Progenitor cell of endocrine pancreas (in vitro differentiated cells): ENCODE measurements at regions not wholly inside any gene's neighbourhood (a gene's known extent, or its start where the extent isn't known, plus 50 kb on each side); places are given as distances from the start of the nearest gene placed in this dataset.

Experiments
- DNase-seq: peaks from one replicate; pipeline ENCODE4 v3.0.0; 2021; ENCODE audit warnings: low spot score; ENCODE audit not compliant: unreplicated experiment
- H3K27ac Mint-ChIP-seq: 2 replicates; pipeline ENCODE4 v1.8.0; 2021; ENCODE audit warnings: mild to moderate bottlenecking, moderate library complexity, mixed read lengths
- H3K27me3 Mint-ChIP-seq: 2 replicates; pipeline ENCODE4 v1.8.0; 2021; ENCODE audit warnings: mixed read lengths
- H3K36me3 Mint-ChIP-seq: 2 replicates; pipeline ENCODE4 v1.8.0; 2022; ENCODE audit warnings: mixed read lengths; ENCODE audit not compliant: insufficient read depth
- H3K4me1 Mint-ChIP-seq: 2 replicates; pipeline ENCODE4 v1.8.0; 2021; ENCODE audit warnings: low read depth, mixed read lengths
- H3K4me3 Mint-ChIP-seq: 2 replicates; pipeline ENCODE4 v1.8.0; 2021; ENCODE audit warnings: low read depth, mild to moderate bottlenecking, moderate library complexity, mixed read lengths
- H3K9me3 Mint-ChIP-seq: 2 replicates; pipeline ENCODE4 v1.8.0; 2021; ENCODE audit warnings: low read depth, mixed read lengths
- TF ChIP-seq, protein P1 (sequence below): fragments of 200-600 bp; sonication (generic); IDR thresholded peaks from one replicate; pipeline ENCODE4 v1.5.0; 2021; ENCODE audit warnings: antibody characterized with exemption, mild to moderate bottlenecking; ENCODE audit not compliant: unreplicated experiment

DNA sequence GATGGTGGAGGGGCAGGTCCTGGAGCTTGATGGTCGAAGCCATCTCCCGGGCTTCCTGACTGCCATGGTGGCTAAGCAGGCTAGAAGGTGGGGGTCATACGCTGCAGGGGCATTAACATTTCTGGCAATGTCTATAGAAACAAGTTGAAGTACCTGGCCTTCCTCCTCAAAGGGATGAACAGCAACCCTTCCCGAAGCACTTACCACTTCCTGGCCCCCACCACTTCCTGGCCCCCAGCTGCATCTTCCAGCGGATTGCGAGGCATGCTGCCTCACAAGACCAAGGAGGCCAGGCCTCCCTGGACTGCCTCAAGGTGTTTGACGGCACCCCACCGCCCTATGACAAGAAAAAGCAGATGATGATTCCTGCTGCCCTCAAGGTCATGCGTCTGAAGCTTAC, 97.0 kb upstream of the MOCS2 start:
- Mint-ChIP-seq H3K4me1 (peaks cover 3% of the 10 kb centered on the region), H3K27ac (no peak overlapping the region), H3K36me3 (no peaks in the 10 kb centered on the region), H3K4me3 (no peak overlapping the region), H3K9me3 (no peaks in the 10 kb centered on the region), H3K27me3 (no peaks in the 10 kb centered on the region)
- TF ChIP-seq, protein P1, sequence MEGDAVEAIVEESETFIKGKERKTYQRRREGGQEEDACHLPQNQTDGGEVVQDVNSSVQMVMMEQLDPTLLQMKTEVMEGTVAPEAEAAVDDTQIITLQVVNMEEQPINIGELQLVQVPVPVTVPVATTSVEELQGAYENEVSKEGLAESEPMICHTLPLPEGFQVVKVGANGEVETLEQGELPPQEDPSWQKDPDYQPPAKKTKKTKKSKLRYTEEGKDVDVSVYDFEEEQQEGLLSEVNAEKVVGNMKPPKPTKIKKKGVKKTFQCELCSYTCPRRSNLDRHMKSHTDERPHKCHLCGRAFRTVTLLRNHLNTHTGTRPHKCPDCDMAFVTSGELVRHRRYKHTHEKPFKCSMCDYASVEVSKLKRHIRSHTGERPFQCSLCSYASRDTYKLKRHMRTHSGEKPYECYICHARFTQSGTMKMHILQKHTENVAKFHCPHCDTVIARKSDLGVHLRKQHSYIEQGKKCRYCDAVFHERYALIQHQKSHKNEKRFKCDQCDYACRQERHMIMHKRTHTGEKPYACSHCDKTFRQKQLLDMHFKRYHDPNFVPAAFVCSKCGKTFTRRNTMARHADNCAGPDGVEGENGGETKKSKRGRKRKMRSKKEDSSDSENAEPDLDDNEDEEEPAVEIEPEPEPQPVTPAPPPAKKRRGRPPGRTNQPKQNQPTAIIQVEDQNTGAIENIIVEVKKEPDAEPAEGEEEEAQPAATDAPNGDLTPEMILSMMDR = no peak
- DNase-seq = no peak

- TF ChIP-seq, protein P1 = no peak
- no peak overlapping the region for H3K27ac Mint-ChIP-seq
- peaks cover 3% of the 10 kb centered on the region for H3K4me1 Mint-ChIP-seq
- no peaks in the 10 kb centered on the region for H3K27me3 Mint-ChIP-seq
- peaks cover 2% of the 10 kb centered on the region for H3K36me3 Mint-ChIP-seq
- peaks cover 7% of the 10 kb centered on the region for H3K9me3 Mint-ChIP-seq
- no peak overlapping the region for H3K4me3 Mint-ChIP-seq
- no peak for DNase-seq
Measured at GRCh38 chr5:53211799-53212198, 102.2 kb upstream of the MOCS2 start.

GRCh38 chr5:53219174-53219573, 109.6 kb upstream of the MOCS2 start:
- Mint-ChIP-seq H3K4me1 (no peaks in the 10 kb centered on the region), H3K36me3 (no peaks in the 10 kb centered on the region), H3K27ac (no peak overlapping the region), H3K9me3 (peaks cover 11% of the 10 kb centered on the region), H3K27me3 (no peaks in the 10 kb centered on the region), H3K4me3 (no peak overlapping the region)
- TF ChIP-seq, protein P1 = no peak
- DNase-seq = no peak

DNA sequence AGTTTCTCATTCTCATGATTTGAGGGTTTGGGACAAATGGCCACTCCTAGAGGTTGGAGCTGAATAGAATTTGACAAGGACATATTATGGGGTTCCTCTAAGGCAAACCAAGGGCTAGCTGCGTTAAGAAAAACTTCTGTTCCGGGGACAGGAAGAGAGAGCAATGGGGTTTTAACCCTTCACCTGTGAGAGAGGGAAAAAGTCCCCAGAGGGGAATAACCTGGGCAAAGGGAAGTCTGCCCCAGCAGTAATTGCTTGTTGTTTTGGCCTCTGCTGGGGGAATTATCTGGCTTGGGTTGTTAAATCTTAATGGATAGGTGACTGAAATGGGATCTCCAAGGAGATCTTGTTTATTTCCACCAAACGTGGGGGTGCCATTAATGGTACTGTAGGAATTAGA, 110.1 kb upstream of the MOCS2 start:
- Mint-ChIP-seq H3K27me3 (no peaks in the 10 kb centered on the region), H3K4me1 (no peaks in the 10 kb centered on the region), H3K9me3 (peaks cover 11% of the 10 kb centered on the region), H3K4me3 (no peak overlapping the region), H3K36me3 (no peaks in the 10 kb centered on the region), H3K27ac (no peak overlapping the region)
- DNase-seq = no peak
- TF ChIP-seq, protein P1 = no peak

- Mint-ChIP-seq H3K36me3 (no peaks in the 10 kb centered on the region), H3K27ac (no peak overlapping the region), H3K4me1 (no peaks in the 10 kb centered on the region), H3K4me3 (no peak overlapping the region), H3K27me3 (no peaks in the 10 kb centered on the region), H3K9me3 (peaks cover under 1% of the 10 kb centered on the region)
- TF ChIP-seq, protein P1 = no peak
- DNase-seq = no peak
Measured at GRCh38 chr5:53233645-53234405, 124.3 kb upstream of the MOCS2 start.
